ENCODE measurements at regions not wholly inside any gene's neighbourhood (a gene's known extent, or its start where the extent isn't known, plus 50 kb on each side); places are given as distances from the start of the nearest gene placed in this dataset.

DNA sequence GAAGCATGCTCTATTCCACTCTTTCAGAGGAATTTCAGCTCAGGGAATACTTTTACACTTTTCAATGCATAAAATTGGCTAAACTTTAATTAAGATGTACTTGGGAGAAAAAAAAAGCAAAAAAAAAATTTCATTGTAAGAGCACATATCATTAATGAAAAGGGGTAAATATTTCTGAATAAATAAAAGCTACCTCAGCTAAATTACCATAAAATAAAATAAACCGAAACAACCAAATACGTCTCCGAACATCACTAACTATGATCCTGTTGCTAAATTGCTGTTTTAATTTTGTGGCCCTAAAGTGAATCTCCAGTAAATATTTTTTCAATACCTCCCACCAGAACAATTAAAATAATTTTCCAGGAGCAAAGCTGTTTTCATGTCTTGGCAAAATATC lies 203.7 kb upstream of the KCNJ16 start:
- DNase-seq (no peak), ATAC-seq (no peak)
- intact Hi-C loops (cut with DNase I) = no loop called here
- Histone ChIP-seq H3K4me1 (no peaks in the 10 kb centered on the region), H3K4me3 (no peak overlapping the region), H3K27me3 (no peaks in the 10 kb centered on the region), H3K9me3 (no peaks in the 10 kb centered on the region), H3K27ac (no peak overlapping the region), H3K36me3 (no peaks in the 10 kb centered on the region)
- TF ChIP-seq, protein P1, sequence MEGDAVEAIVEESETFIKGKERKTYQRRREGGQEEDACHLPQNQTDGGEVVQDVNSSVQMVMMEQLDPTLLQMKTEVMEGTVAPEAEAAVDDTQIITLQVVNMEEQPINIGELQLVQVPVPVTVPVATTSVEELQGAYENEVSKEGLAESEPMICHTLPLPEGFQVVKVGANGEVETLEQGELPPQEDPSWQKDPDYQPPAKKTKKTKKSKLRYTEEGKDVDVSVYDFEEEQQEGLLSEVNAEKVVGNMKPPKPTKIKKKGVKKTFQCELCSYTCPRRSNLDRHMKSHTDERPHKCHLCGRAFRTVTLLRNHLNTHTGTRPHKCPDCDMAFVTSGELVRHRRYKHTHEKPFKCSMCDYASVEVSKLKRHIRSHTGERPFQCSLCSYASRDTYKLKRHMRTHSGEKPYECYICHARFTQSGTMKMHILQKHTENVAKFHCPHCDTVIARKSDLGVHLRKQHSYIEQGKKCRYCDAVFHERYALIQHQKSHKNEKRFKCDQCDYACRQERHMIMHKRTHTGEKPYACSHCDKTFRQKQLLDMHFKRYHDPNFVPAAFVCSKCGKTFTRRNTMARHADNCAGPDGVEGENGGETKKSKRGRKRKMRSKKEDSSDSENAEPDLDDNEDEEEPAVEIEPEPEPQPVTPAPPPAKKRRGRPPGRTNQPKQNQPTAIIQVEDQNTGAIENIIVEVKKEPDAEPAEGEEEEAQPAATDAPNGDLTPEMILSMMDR (IDR thresholded peaks at IDR 0.05) = no peak

DNA sequence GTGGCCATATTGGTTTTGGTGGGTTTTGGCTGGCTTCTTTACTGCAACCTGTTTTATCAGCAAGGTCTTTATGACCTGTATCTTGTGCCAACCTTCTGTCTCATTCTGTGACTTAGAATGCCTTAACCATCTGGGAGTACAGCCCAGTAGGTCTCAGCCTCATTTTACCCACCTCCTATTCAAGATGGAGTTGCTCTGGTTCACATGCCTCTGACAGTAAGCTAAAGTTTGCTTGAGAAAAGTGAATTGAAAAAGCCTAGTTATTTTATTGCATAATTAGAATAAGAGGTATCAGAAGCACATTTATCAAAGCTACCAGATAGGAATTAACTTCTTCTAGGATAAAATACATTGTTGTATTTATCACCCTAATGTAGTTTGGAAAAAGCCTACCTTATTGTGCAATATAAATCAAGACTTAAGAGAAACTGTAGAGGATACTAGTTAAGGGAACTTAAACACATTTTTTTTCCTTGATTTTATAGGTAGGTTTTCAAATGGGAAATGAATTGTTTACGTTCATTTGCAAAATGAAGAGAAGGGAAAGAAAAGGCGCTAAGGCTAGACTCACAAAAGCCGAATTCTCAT lies 202.3 kb upstream of the KCNJ16 start:
- DNase-seq (no peak), ATAC-seq (no peak)
- Histone ChIP-seq H3K4me1 (no peaks in the 10 kb centered on the region), H3K27ac (no peak overlapping the region), H3K4me3 (no peak overlapping the region), H3K9me3 (no peaks in the 10 kb centered on the region), H3K36me3 (no peaks in the 10 kb centered on the region), H3K27me3 (no peaks in the 10 kb centered on the region)
- TF ChIP-seq, protein P1 (IDR thresholded peaks at IDR 0.05) = no peak
- intact Hi-C loops (cut with DNase I) = no loop called here

DNA sequence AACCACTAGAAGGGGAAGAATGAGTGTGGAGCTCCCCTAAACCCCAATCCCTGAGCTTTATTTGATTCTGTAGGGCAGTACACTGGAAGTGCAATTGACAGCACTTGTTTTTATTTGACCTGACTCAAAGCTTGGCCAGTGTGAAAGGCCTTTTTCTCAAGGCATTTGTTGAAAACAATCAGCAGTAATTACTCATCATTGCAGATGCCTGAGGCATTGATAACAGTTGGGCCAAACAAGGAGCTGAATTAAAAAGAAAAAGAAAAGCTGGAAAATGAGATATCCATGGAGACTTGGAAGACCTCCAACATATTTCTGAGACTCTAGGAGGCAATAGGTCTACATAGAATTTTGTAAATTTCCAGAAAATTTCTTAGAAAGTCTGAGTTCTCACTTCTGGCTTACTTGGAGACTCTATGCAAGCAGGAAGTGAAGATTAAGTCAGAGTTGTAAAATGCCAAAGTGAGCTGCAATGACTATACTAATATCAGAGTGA lies 200.8 kb upstream of the KCNJ16 start:
- DNase-seq (no peak), ATAC-seq (no peak)
- H3K27me3 ChIP-seq = no peaks in the 10 kb centered on the region
- H3K36me3 ChIP-seq = no peaks in the 10 kb centered on the region
- TF ChIP-seq, protein P1 (IDR thresholded peaks at IDR 0.05) = no peak
- H3K27ac ChIP-seq = no peak overlapping the region
- intact Hi-C loops (cut with DNase I) = no loop called here
- H3K4me1 ChIP-seq = no peaks in the 10 kb centered on the region
- no peak overlapping the region for H3K4me3 ChIP-seq
- H3K9me3 ChIP-seq = no peaks in the 10 kb centered on the region

DNA sequence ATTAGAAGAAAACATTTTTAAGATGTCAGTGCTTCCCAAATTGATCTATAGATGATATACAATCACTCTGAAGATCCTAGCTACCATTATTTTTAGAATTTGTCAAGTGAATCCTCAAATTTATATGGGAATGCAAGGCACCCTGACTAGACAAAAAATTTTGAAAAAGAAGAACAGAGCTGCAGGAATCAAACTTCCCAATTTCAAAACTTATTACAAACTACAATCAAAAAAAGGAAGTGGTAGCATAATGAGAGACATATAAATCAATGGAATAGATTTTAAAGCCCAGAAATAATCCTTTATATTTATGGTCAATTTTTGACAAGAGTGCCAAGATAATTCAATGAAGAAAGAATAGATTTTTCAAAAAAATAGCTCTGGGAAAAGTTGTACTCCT lies 198.3 kb upstream of the KCNJ16 start:
- H3K4me1 ChIP-seq = no peaks in the 10 kb centered on the region
- TF ChIP-seq, protein P1 (IDR thresholded peaks at IDR 0.05) = no peak
- H3K27me3 ChIP-seq = no peaks in the 10 kb centered on the region
- intact Hi-C loops (cut with DNase I) = no loop called here
- H3K9me3 ChIP-seq = no peaks in the 10 kb centered on the region
- no peak overlapping the region for H3K27ac ChIP-seq
- H3K4me3 ChIP-seq = no peak overlapping the region
- ATAC-seq (no peak), DNase-seq (no peak)
- H3K36me3 ChIP-seq = no peaks in the 10 kb centered on the region

DNA sequence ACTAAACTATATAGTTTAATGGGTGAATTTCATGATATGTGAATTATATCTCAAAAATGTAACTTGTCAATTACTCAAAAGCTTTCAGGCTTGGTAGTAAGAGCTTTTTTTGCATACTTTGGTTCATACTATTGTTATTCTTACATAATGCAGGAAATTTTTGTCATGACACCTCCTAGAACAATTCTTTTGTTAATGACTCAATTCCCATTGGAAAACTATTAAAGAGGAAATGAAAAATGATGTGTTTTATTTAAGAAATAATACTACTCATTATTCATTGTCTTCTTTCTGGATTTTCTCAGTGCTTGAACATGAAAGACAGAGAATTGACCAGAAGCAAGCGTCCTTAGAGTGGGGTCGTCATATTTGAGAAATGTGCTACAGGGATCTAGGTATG lies 196.4 kb upstream of the KCNJ16 start:
- Histone ChIP-seq H3K4me1 (no peaks in the 10 kb centered on the region), H3K9me3 (no peaks in the 10 kb centered on the region), H3K36me3 (no peaks in the 10 kb centered on the region), H3K27me3 (no peaks in the 10 kb centered on the region), H3K4me3 (no peak overlapping the region), H3K27ac (no peak overlapping the region)
- DNase-seq = no peak
- intact Hi-C loops (cut with DNase I) = no loop called here
- ATAC-seq = no peak
- TF ChIP-seq, protein P1 (IDR thresholded peaks at IDR 0.05) = no peak

DNA sequence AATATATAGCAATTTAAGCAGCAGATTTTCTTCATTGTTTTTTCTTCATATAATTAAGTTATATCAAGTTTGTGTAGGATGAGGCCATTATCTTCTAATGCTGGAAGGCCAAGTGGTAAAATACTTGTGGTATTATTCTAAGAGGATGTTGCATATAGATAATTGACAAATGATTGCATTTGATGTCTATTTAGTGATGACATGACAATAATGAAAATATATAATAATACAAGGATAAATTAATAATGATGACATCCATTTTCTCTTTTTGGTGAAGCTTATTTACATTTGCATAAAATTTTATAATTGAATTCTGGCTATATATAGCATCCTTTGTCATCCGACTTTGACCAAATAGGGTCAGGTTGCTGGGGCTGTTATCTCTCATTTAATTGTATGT lies 195.4 kb upstream of the KCNJ16 start:
- no peak overlapping the region for H3K4me3 ChIP-seq
- H3K27ac ChIP-seq = no peak overlapping the region
- ATAC-seq (no peak), DNase-seq (no peak)
- TF ChIP-seq, protein P1 (IDR thresholded peaks at IDR 0.05) = no peak
- no peaks in the 10 kb centered on the region for H3K9me3 ChIP-seq
- no peaks in the 10 kb centered on the region for H3K36me3 ChIP-seq
- no peaks in the 10 kb centered on the region for H3K4me1 ChIP-seq
- intact Hi-C loops (cut with DNase I) = no loop called here
- H3K27me3 ChIP-seq = no peaks in the 10 kb centered on the region

All from upper lobe of right lung (tissue), 1 donor.